ENCODE measurements at regions not wholly inside any gene's neighbourhood (a gene's known extent, or its start where the extent isn't known, plus 50 kb on each side); places are given as distances from the start of the nearest gene placed in this dataset.

- H3K9ac ChIP-seq (replicated peaks in 1 of 4; ENCODE audit: extremely low read depth in 1 of 4, low read depth in 3 of 4, low read length in 3 of 4), result no peak overlapping the region
- no peak overlapping the region for H4K8ac ChIP-seq (ENCODE audit: extremely low read depth, insufficient read depth, low read length)
- no peaks in the 10 kb centered on the region for H3K9me3 ChIP-seq (ENCODE audit: insufficient read depth in 2 of 2, low read depth in 1 of 2, low read length in 1 of 2)
- no peak overlapping the region for H3K4me2 ChIP-seq (ENCODE audit: insufficient read depth in 1 of 2, low read depth in 2 of 2, low read length in 2 of 2)
- no peak overlapping the region for H4K5ac ChIP-seq (ENCODE audit: insufficient read length, low read depth, low read length)
- no peaks in the 10 kb centered on the region for H3K79me1 ChIP-seq (ENCODE audit: low read depth, low read length)
- peak; percentile 52 for FAIRE-seq
- no peak overlapping the region for H2BK15ac ChIP-seq (ENCODE audit: low read length)
- WGBS, 2 experiments (ENCODE audit: extremely low coverage in 1 of 2, insufficient coverage in 1 of 2, insufficient read length in 1 of 2, insufficient replicate concordance in 2 of 2, low coverage in 1 of 2, low lambda C conversion rate in 2 of 2, missing lambda C conversion rate in 1 of 2), result 96% methylated on average over 4 of the region's 4 CpGs; no CpG with 5 or more reads in 1 of the 2 experiments
- no peaks in the 10 kb centered on the region for H3K79me2 ChIP-seq (ENCODE audit: control insufficient read depth in 1 of 2, insufficient read depth in 2 of 2, low read length in 2 of 2)
- no peak overlapping the region for H2AK5ac ChIP-seq (ENCODE audit: low read depth, low read length)
- ChIA-PET POLR2A (ENCODE audit: partially characterized antibody) (interaction anchor here (0.6 to 1.3 kb wide), 3 partner anchors 10 to 52 kb away, joined by 3 read pairs; no protein-coding TSS in a partner anchor), CTCF (ENCODE audit: partially characterized antibody) (interaction anchor here (0.6 to 0.8 kb wide), 2 partner anchors 12 to 135 kb away, joined by 3 read pairs; no protein-coding TSS in a partner anchor)
- H3K23me2 ChIP-seq (ENCODE audit: low read depth, low read length), result no peaks in the 10 kb centered on the region
- H2BK120ac ChIP-seq (replicated peaks; ENCODE audit: low read depth, low read length), result no peak overlapping the region
- no peak overlapping the region; the same call in 1 of the 2 replicates for H2BK12ac ChIP-seq (ENCODE audit: low read depth, low read length)
- H2AFZ ChIP-seq (ENCODE audit: low read length), result no peak overlapping the region
- H3K36me3 ChIP-seq (ENCODE audit: control insufficient read depth in 2 of 4, insufficient read depth in 4 of 4, low read length in 3 of 4), result no peaks in the 10 kb centered on the region
- no peak overlapping the region for H3K23ac ChIP-seq (ENCODE audit: insufficient read length)
- no peak overlapping the region for H3K4me3 ChIP-seq (ENCODE audit: extremely low read depth in 1 of 4, insufficient read depth in 2 of 4, low read depth in 3 of 4, low read length in 4 of 4)
- H3K27ac ChIP-seq (ENCODE audit: low read depth, low read length), result no peak overlapping the region
- no peak overlapping the region for H3K56ac ChIP-seq (replicated peaks; ENCODE audit: insufficient read length, low read depth, low read length)
- H2BK5ac ChIP-seq (ENCODE audit: low read depth, low read length), result no peak overlapping the region
- H3K27me3 ChIP-seq (replicated peaks in 1 of 4; ENCODE audit: control insufficient read depth in 3 of 4, extremely low read depth in 1 of 4, insufficient read depth in 3 of 4, low read length in 3 of 4), result no peaks in the 10 kb centered on the region
- no peaks in the 10 kb centered on the region for H4K20me1 ChIP-seq (replicated peaks in 1 of 2; ENCODE audit: control insufficient read depth in 1 of 2, insufficient read depth in 2 of 2, low read length in 2 of 2)
- H4K91ac ChIP-seq (replicated peaks; ENCODE audit: insufficient read length, low read length), result no peak overlapping the region
- DNase-seq (ENCODE audit: low read depth in 1 of 2, low spot score in 2 of 2), result no peak
- no peak overlapping the region for H2BK20ac ChIP-seq (ENCODE audit: low read length)
- no peak overlapping the region for H3K14ac ChIP-seq (ENCODE audit: insufficient read length)
- peaks cover 6 to 11% (median 9%) of the 10 kb centered on the region in 4 experiments; a peak in 5 of 7 replicates for H3K4me1 ChIP-seq (replicated peaks in 1 of 4; ENCODE audit: control insufficient read depth in 3 of 4, insufficient read depth in 4 of 4, low read length in 3 of 4)
- H3K4ac ChIP-seq (replicated peaks; ENCODE audit: insufficient read length, low read depth, low read length), result no peak overlapping the region
- no peak overlapping the region for H3K18ac ChIP-seq (ENCODE audit: extremely low read depth, low read length)
- TF ChIP-seq CTBP2 (IDR thresholded peaks at IDR 0.05; ENCODE audit: borderline replicate concordance, insufficient read depth, insufficient read length, low read length), result no peak
- no peak for TF ChIP-seq TAF1 (IDR thresholded peaks at IDR 0.05; ENCODE audit: low read depth, low read length)
- TF ChIP-seq SAP30 (IDR thresholded peaks at IDR 0.05; ENCODE audit: insufficient read depth, insufficient replicate concordance, low read length), result no peak
- no peak for TF ChIP-seq HDAC6 (IDR thresholded peaks at IDR 0.05; ENCODE audit: low read depth, low read length)
- TF ChIP-seq EP300 (IDR thresholded peaks at IDR 0.05; ENCODE audit: borderline replicate concordance in 1 of 2, low read depth in 2 of 2, low read length in 2 of 2), result no peak
- no peak for TF ChIP-seq ZNF274 (IDR thresholded peaks at IDR 0.05; ENCODE audit: borderline replicate concordance, extremely low read depth, low read length)
- no peak for TF ChIP-seq KDM4A (IDR thresholded peaks at IDR 0.05; ENCODE audit: low read depth, low read length, severe bottlenecking)
- no peak for TF ChIP-seq POU5F1 (IDR thresholded peaks at IDR 0.05; ENCODE audit: low read depth, low read length)
- no peak for TF ChIP-seq SIRT6 (IDR thresholded peaks at IDR 0.05; ENCODE audit: low read length)
- no peak for TF ChIP-seq FOSL1 (IDR thresholded peaks at IDR 0.05; ENCODE audit: insufficient read depth, low read depth, low read length)
- no peak for TF ChIP-seq POLR2AphosphoS5 (IDR thresholded peaks at IDR 0.05; ENCODE audit: low read depth, low read length)
- no peak for TF ChIP-seq JUND (IDR thresholded peaks at IDR 0.05; ENCODE audit: low read length)
- TF ChIP-seq RAD21 (IDR thresholded peaks at IDR 0.05 in 1 of 2, conservative IDR thresholded peaks at IDR 0.05 in 1 of 2; ENCODE audit: low read depth in 2 of 2, low read length in 2 of 2), result no peak
Measured at GRCh38 chr2:64202206-64202845, 58.1 kb upstream of the PELI1 start.

Measured in H1 (cell line).